ENCODE measurements at regions not wholly inside any gene's neighbourhood (a gene's known extent, or its start where the extent isn't known, plus 50 kb on each side); places are given as distances from the start of the nearest gene placed in this dataset.

- TF ChIP-seq CHD7 (IDR thresholded peaks at IDR 0.05; ENCODE audit: insufficient replicate concordance, low read length) (no peak), CTBP2 (IDR thresholded peaks at IDR 0.05; ENCODE audit: borderline replicate concordance, insufficient read depth, insufficient read length, low read length) (no peak), MAX (IDR thresholded peaks at IDR 0.05) (no peak), GABPA (IDR thresholded peaks at IDR 0.05; ENCODE audit: borderline replicate concordance, insufficient read depth, low read length) (no peak), NRF1 (IDR thresholded peaks at IDR 0.05; ENCODE audit: low read depth, low read length) (no peak)
Measured at GRCh38 chr15:29437888-29438702, 168.5 kb upstream of the NSMCE3 start (continued).

Data from H1 (cell line).